Brain pericyte (primary cell): ENCODE measurements at regions not wholly inside any gene's neighbourhood (a gene's known extent, or its start where the extent isn't known, plus 50 kb on each side); places are given as distances from the start of the nearest gene placed in this dataset.

Source experiments
- DNase-seq: peaks from one replicate; pipeline ENCODE4 v3.0.0-alpha.2; 2012; ENCODE audit warnings: low read depth, low spot score

DNA sequence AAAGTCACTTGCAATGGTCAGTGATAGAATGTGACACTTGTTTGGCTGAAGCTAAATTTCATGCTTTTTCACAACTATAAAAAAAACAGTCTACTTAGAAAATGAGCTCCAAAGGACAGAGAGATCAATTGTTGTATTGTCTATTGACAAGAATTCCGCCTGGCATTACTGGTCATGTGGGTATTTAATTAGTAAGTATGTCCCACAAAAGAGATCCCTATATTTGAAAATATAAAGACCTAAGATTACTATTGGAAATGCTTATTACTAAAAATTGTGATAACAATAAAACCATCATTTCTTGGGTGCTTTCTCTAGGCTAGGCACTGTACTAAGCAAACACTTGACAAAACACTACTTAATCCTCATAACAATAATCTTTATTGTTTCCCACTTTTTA lies 745.2 kb upstream of the C9orf72 start:
- no peak for DNase-seq

DNA sequence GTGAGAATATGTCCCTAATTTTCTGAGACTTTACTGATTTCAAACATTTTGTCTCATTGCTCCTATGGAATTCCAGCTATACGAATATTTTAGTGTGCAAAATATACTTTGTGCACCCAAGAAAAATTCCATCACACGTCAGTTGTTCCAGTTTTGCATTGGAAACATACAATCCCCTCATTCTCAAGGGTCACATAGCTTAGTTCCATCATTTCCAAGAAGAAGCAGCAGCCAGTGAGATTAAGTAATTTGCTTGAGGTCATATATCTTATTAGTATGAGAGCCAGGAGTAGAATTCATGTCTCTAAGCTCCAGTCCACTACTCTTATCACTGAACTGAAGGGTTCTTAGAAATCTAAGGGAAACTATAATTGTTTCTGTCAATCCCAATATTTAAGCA lies 746.7 kb upstream of the C9orf72 start:
- no peak for DNase-seq

DNA sequence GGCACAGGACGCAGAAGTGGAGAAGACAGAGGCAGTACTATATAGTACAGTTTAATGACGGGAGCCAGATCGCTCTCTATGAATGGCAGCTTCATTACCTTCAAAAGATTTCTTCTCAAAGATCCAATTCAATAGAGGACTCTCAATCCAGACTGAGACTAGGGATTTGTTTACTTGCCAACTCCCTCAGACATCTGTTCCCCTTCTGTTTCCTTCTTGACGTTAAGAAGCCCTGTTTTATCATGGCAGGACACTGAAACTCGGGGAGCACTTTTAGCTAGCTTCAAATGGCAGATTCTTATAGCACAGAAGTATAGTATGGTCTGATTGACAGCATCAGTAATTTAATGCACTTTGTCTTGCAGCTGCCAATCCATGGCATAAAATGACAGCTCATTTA lies 747.3 kb upstream of the C9orf72 start:
- no peak for DNase-seq

DNA sequence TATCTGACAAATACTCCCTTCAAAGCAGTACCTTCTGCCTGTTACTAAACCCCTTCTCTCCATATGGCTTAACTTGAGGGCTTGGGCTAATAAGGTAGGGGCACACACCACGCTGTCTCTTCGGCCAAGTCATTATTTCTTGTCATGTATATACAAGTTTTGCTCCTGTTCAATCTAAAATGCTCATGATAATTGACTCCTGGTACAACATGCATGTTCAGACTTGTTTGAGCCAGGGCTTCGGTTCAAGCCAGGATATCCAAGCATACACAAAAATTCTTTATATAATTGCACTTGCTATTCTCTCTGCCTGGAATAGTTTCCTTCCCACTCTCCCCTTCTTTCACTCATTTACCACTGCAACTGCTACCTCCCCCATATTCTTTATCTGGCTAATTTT lies 756.0 kb upstream of the C9orf72 start:
- no peak for DNase-seq

DNA sequence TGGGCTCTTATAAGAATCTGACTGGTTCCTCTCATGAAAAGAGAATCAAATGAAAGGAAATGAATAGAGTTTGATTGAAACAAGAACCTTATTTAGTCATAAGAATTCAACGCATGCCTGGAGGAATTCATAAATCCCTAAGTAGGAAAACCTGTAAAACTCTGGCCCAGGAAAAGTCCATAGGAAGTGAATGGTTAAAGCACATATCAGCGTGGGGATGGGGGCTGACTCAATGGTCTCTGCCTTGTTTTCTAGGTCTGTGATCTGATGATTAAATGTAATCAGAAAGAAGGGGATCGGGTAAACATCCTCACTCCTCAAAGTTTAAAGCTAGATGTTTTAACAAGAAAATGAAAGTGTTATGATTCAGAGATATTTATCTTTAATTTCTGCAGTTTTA lies 759.4 kb upstream of the C9orf72 start:
- DNase-seq, result no peak

DNA sequence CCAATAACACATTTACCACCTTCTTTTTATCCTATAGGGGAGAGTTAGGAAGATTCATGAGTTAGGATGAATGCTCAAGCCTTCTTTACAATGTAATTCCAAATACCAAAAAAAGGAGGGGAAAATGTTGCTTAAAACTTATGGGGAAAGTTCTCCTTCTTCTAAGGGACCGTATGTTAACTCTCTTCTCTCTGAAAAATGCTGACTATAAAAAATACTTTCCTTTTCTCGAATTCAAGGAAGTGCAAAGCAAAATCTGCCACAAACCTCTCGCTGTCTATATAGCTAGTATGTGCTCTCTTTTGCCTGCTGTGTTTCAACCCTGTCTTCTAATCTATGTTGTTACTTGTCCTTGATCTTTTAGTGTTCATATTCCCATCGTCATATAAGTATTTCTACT lies 768.6 kb upstream of the C9orf72 start:
- no peak for DNase-seq

- DNase-seq, result no peak
Observed at GRCh38 chr9:28342815-28343338, 769.6 kb upstream of the C9orf72 start.

DNA sequence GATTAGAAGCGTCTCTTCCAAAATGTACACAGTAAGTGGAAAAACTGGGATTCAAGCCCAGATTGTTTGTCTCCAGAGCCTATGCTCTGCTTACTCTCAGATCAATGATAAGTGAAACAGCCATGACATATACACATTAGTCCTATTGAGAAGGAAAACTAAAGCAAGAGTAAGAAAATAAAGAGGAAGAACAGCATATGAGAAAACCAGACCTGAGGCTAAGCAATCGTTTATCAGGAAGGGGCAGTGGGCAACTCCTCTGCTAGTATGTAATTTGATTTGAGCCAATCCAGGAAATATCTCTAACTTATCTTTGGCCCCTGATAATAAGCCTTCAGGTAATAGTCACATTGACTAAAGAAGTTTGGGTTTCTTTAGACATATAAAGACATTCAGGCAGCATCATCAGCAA lies 789.9 kb upstream of the C9orf72 start:
- no peak for DNase-seq

GRCh38 chr9:28365020-28365640 lies 791.8 kb upstream of the C9orf72 start:
- no peak for DNase-seq

GRCh38 chr9:28365728-28366127 lies 792.4 kb upstream of the C9orf72 start:
- DNase-seq, result no peak

- DNase-seq, result no peak
Observed at GRCh38 chr9:28378231-28378630, 805.0 kb upstream of the C9orf72 start.

GRCh38 chr9:28379082-28379481 lies 805.8 kb upstream of the C9orf72 start:
- DNase-seq, result no peak

- DNase-seq, result no peak
Observed at GRCh38 chr9:28389411-28389810, 816.1 kb upstream of the C9orf72 start.

- no peak for DNase-seq
Observed at GRCh38 chr9:28394774-28395173, 821.5 kb upstream of the C9orf72 start.

GRCh38 chr9:28396058-28396457 lies 822.8 kb upstream of the C9orf72 start:
- DNase-seq, result no peak

- DNase-seq, result no peak
Observed at GRCh38 chr9:28407351-28407750, 834.1 kb upstream of the C9orf72 start.

DNA sequence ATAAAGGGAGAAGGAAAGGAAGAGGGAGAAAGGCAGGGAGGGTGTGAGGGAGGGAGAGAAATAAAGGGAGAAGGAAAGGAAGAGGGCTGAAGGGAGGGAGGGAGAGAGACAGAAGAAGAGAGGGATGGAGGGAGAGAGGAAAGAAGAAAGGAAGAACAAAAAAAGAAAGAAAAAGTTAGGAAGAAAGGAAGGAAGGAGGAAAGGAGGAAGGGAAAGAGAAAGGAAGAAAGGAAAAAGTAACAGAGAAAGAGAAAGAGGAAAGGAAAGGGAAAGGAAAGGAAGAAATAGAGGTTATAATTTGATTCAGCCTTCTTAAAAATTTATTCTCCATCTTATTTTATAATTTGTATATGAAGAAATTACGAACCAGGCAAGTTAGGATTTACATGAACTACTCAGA lies 836.6 kb upstream of the C9orf72 start:
- no peak for DNase-seq

GRCh38 chr9:28410411-28410810 lies 837.1 kb upstream of the C9orf72 start:
- no peak for DNase-seq

DNA sequence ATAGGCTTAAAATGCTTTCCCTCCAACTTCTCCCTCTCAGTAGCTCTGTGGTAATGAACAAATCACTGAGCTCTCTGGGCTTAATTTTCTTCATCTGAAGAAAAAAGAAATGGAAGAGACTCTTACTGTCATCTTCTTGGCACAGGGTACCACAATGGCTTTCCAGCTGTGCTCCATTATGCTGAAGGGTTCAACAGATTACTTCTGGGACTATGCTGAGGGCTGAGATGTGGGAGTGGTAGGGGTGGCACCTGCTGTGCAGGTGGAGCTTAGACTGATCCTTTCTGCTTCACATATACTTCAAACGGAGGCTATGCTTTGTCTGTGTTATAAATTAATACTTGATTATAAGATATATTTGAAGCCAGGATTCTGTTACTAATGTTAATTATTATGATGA lies 840.2 kb upstream of the C9orf72 start:
- no peak for DNase-seq

- DNase-seq, result no peak
Observed at GRCh38 chr9:28423255-28423654, 850.0 kb upstream of the C9orf72 start.

DNA sequence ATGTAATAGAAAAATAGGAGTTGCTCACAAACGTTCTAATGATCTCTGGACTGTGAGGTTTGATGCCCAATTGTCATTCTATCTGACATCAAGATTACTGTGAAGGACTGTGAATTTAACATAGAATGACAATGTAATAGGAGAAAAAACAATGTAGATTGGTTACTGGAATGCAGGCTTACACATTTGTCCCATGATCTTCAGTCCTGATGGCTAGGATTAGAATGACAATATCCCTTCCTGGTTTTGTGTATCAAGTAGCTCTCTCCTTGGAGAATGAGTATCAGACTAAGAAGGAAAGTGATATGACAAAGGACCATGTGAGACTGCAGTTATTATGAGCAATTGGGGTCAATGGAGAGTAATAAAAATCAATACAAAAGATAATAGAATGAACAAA lies 862.2 kb upstream of the C9orf72 start:
- DNase-seq, result no peak

- DNase-seq, result no peak
Observed at GRCh38 chr9:28439688-28440087, 866.4 kb upstream of the C9orf72 start.

GRCh38 chr9:28443461-28443860 lies 870.2 kb upstream of the C9orf72 start:
- DNase-seq, result no peak

- no peak for DNase-seq
Observed at GRCh38 chr9:28444637-28445036, 871.4 kb upstream of the C9orf72 start.
